Gastroesophageal sphincter (tissue), 3 donors: ENCODE measurements at regions not wholly inside any gene's neighbourhood (a gene's known extent, or its start where the extent isn't known, plus 50 kb on each side); places are given as distances from the start of the nearest gene placed in this dataset.

Experiments
- CTCF ChIP-seq, 4 experiments: fragments of 200-600 bp in 2 of 4; fragments of 450-650 bp in 2 of 4; sonication (generic) in 1 of 4; IDR thresholded peaks; one replicate each; pipeline ENCODE4 v1.5.1; 2017 to 2019; ENCODE audit warnings: antibody characterized with exemption in 4 of 4, mild to moderate bottlenecking in 2 of 4, moderate library complexity in 2 of 4
- EP300 ChIP-seq: sonication (generic); formaldehyde crosslinking; IDR thresholded peaks from one replicate; pipeline ENCODE4 v1.6.1; 2017; ENCODE audit warnings: antibody characterized with exemption, mild to moderate bottlenecking
- POLR2AphosphoS5 ChIP-seq: sonication (generic); formaldehyde crosslinking; IDR thresholded peaks from one replicate; pipeline ENCODE4 v1.6.1; 2017; ENCODE audit warnings: antibody characterized with exemption

GRCh38 chr2:236664136-236664535, 94.5 kb downstream of the ACKR3 start:
- TF ChIP-seq CTCF (IDR thresholded peaks at IDR 0.05) (no peak), EP300 (no peak), POLR2AphosphoS5 (no peak)
